Esophagus muscularis mucosa (tissue), 4 donors: ENCODE measurements at regions not wholly inside any gene's neighbourhood (a gene's known extent, or its start where the extent isn't known, plus 50 kb on each side); places are given as distances from the start of the nearest gene placed in this dataset.

Experiments used
- DNase-seq: peaks from one replicate; pipeline ENCODE4 v3.0.0-alpha.2; 2017; ENCODE audit errors: extremely low spot score
- H3K27ac ChIP-seq, 4 donors: fragments of 200-600 bp; sonication (generic); replicated peaks in 1 of 4; 1 replicate in 3 of 4; 2 replicates in 1 of 4; pipeline ENCODE4 v1.5.1; 2016 to 2019; ENCODE audit warnings: mild to moderate bottlenecking in 1 of 4
- H3K27me3 ChIP-seq, 4 donors: fragments of 200-600 bp; sonication (generic); one replicate each; pipeline versions ENCODE4 v1.5.1 to v1.6.0; 2016 to 2019
- H3K36me3 ChIP-seq, 4 donors: fragments of 200-600 bp; sonication (generic); one replicate each; pipeline ENCODE4 v1.5.1; 2016 to 2019
- H3K4me1 ChIP-seq, 4 donors: fragments of 200-600 bp; sonication (generic); one replicate each; pipeline ENCODE4 v1.5.1; 2016 to 2019
- H3K4me3 ChIP-seq, 4 donors: fragments of 200-600 bp; sonication (generic); 1 replicate in 2 of 4; 2 replicates in 2 of 4; pipeline ENCODE4 v1.5.1; 2016 to 2019; ENCODE audit warnings: mild to moderate bottlenecking in 4 of 4, moderate library complexity in 1 of 4
- H3K9me3 ChIP-seq, 4 donors: fragments of 200-600 bp; sonication (generic); 1 replicate in 3 of 4; 2 replicates in 1 of 4; pipeline ENCODE4 v1.5.1; 2016 to 2019
- EP300 ChIP-seq: sonication (generic); formaldehyde crosslinking; IDR thresholded peaks from one replicate; pipeline ENCODE4 v1.6.1; 2017; ENCODE audit warnings: antibody characterized with exemption
- POLR2A ChIP-seq: fragments of 450-650 bp; IDR thresholded peaks from one replicate; pipeline ENCODE4 v1.6.1; 2017; ENCODE audit warnings: antibody characterized with exemption, moderate library complexity, mild to moderate bottlenecking, low read depth
- POLR2AphosphoS5 ChIP-seq, 2 donors: sonication (generic); formaldehyde crosslinking; IDR thresholded peaks; one replicate each; pipeline ENCODE4 v1.6.1; 2017; ENCODE audit warnings: antibody characterized with exemption in 2 of 2
- WGBS: methylation state at CpG from one replicate; pipeline ENCODE4 v1.1.5; 2018; 5-methylcytosine and 5-hydroxymethylcytosine counted together
- intact Hi-C: fragments of 100-400 bp; cut with DNase I; formaldehyde crosslinking; loops from one replicate; pipeline ENCODE4 v1.15.1; 2023
- TF ChIP-seq, protein P1 (sequence below), 3 experiments: fragments of 200-600 bp in 2 of 3; fragments of 450-650 bp in 1 of 3; sonication (generic) in 2 of 3; IDR thresholded peaks; one replicate each; pipeline ENCODE4 v1.5.1; 2017 to 2019; ENCODE audit warnings: antibody characterized with exemption in 3 of 3, mild to moderate bottlenecking in 2 of 3, moderate library complexity in 1 of 3

DNA sequence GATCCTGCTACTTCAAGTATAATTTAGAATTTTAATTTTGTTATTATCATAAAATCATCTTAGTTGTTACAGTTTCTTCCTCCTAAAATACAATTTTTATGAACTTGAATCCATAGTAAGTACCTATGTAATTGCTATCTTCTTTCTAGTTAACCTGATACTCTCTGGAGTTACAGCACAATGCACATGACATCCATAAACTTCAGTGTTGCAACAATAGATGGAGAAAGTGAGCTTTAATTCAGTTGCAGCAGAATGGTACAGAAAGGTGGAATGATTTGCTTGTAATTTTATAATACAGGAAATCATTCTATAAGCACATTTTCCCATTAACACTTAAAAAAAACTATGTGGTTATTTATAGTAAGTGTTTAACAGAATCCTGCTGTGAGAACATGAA is 372.0 kb downstream of the CDH9 start:
- Histone ChIP-seq H3K27me3 (no peaks in the 10 kb centered on the region), H3K36me3 (no peaks in the 10 kb centered on the region), H3K4me3 (no peak overlapping the region), H3K4me1 (no peaks in the 10 kb centered on the region), H3K9me3 (no peaks in the 10 kb centered on the region), H3K27ac (no peak overlapping the region)
- no peak for DNase-seq
- intact Hi-C loops: no loop called here
- TF ChIP-seq EP300 (no peak), POLR2AphosphoS5 (IDR thresholded peaks at IDR 0.05) (no peak), POLR2A (no peak)
- TF ChIP-seq, protein P1, sequence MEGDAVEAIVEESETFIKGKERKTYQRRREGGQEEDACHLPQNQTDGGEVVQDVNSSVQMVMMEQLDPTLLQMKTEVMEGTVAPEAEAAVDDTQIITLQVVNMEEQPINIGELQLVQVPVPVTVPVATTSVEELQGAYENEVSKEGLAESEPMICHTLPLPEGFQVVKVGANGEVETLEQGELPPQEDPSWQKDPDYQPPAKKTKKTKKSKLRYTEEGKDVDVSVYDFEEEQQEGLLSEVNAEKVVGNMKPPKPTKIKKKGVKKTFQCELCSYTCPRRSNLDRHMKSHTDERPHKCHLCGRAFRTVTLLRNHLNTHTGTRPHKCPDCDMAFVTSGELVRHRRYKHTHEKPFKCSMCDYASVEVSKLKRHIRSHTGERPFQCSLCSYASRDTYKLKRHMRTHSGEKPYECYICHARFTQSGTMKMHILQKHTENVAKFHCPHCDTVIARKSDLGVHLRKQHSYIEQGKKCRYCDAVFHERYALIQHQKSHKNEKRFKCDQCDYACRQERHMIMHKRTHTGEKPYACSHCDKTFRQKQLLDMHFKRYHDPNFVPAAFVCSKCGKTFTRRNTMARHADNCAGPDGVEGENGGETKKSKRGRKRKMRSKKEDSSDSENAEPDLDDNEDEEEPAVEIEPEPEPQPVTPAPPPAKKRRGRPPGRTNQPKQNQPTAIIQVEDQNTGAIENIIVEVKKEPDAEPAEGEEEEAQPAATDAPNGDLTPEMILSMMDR (IDR thresholded peaks at IDR 0.05): no peak

DNA sequence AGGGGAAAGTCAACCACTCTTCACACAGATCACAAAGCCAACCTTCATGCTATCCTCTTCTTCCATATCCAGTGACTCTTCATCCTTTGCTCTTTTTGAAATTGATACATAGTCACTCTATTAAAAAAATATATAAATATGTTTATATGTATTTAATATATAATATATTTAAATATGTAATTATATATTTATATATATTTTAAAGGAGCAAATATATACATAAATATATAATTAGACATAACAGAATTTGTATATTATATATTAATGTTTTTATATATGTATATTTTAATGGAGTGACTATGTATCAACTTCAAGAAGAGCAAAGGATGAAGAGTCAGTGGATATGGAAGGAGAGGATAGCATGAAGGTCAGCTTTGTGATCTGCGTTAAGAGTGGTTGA is 374.9 kb downstream of the CDH9 start:
- DNase-seq: no peak
- intact Hi-C loops: no loop called here
- Histone ChIP-seq H3K27me3 (no peaks in the 10 kb centered on the region), H3K36me3 (no peaks in the 10 kb centered on the region), H3K4me1 (no peaks in the 10 kb centered on the region), H3K27ac (no peak overlapping the region), H3K4me3 (no peak overlapping the region), H3K9me3 (no peaks in the 10 kb centered on the region)
- WGBS: 85% methylated on average over 1 of the region's 1 CpG
- TF ChIP-seq POLR2A (no peak), EP300 (no peak), POLR2AphosphoS5 (IDR thresholded peaks at IDR 0.05) (no peak)
- TF ChIP-seq, protein P1 (IDR thresholded peaks at IDR 0.05): no peak

GRCh38 chr5:26662806-26663360 is 375.5 kb downstream of the CDH9 start:
- H3K4me1 ChIP-seq: no peaks in the 10 kb centered on the region
- intact Hi-C loops: no loop called here
- no peak for DNase-seq
- no peak for TF ChIP-seq POLR2AphosphoS5 (IDR thresholded peaks at IDR 0.05)
- TF ChIP-seq EP300: no peak
- TF ChIP-seq, protein P1 (IDR thresholded peaks at IDR 0.05): no peak
- TF ChIP-seq POLR2A: no peak
- no peaks in the 10 kb centered on the region for H3K36me3 ChIP-seq
- no peaks in the 10 kb centered on the region for H3K27me3 ChIP-seq
- H3K27ac ChIP-seq: no peak overlapping the region
- WGBS: 79% methylated on average over 2 of the region's 2 CpGs
- H3K9me3 ChIP-seq: peaks cover 0 to under 1% (median 0%) of the 10 kb centered on the region in 4 donors
- no peak overlapping the region for H3K4me3 ChIP-seq

- H3K27ac ChIP-seq: no peak overlapping the region
- TF ChIP-seq EP300 (no peak), POLR2A (no peak), POLR2AphosphoS5 (IDR thresholded peaks at IDR 0.05) (no peak)
- TF ChIP-seq, protein P1 (IDR thresholded peaks at IDR 0.05): no peak
- no peaks in the 10 kb centered on the region for H3K27me3 ChIP-seq
- peaks cover 0 to 7% (median 2%) of the 10 kb centered on the region in 4 donors for H3K9me3 ChIP-seq
- H3K4me3 ChIP-seq: no peak overlapping the region
- intact Hi-C loops: no loop called here
- 98% methylated on average over 12 of the region's 12 CpGs for WGBS
- H3K36me3 ChIP-seq: no peaks in the 10 kb centered on the region
- H3K4me1 ChIP-seq: no peaks in the 10 kb centered on the region
- DNase-seq: no peak
Observed at GRCh38 chr5:26660116-26660515, 378.3 kb downstream of the CDH9 start.

DNA sequence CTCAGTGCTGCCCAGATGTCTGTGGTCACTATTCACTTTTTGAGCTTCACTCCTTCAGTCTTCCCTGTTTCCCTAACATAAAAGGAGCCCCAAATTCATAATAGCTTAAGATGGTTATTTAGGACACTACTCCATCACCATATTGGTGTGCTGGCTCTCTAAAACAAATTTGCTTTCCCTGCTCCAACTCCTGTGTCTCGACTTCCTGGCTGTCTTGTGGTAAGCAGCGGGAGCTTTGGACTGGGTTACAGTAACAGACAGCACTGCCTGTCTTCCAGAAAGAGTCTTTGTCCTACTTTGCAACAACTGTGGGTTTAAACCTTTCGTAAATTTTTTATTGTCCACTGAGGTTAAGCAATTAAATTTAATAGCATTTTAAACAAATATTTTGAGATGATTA is 389.4 kb downstream of the CDH9 start:
- Histone ChIP-seq H3K36me3 (no peaks in the 10 kb centered on the region), H3K4me3 (no peak overlapping the region), H3K9me3 (no peaks in the 10 kb centered on the region), H3K27me3 (no peaks in the 10 kb centered on the region), H3K4me1 (no peaks in the 10 kb centered on the region), H3K27ac (no peak overlapping the region)
- DNase-seq: no peak
- TF ChIP-seq, protein P1 (IDR thresholded peaks at IDR 0.05): no peak
- TF ChIP-seq POLR2AphosphoS5 (IDR thresholded peaks at IDR 0.05) (no peak), POLR2A (no peak), EP300 (no peak)
- intact Hi-C loops: no loop called here
- 61% methylated on average over 3 of the region's 3 CpGs for WGBS
